Fibroblast of lung (primary cell): ENCODE measurements at regions not wholly inside any gene's neighbourhood (a gene's known extent, or its start where the extent isn't known, plus 50 kb on each side); places are given as distances from the start of the nearest gene placed in this dataset.

Experiments used
- EZH2 ChIP-seq: IDR thresholded peaks from 2 replicates; pipeline ENCODE4 v1.5.1; 2012; ENCODE audit warnings: low read length, control low read depth, mild to moderate bottlenecking; ENCODE audit errors: missing control alignments
- TF ChIP-seq, protein P1 (sequence below), 2 donors: IDR thresholded peaks in 1 of 2; conservative IDR thresholded peaks in 1 of 2; 1 replicate in 1 of 2; 2 replicates in 1 of 2; pipeline ENCODE4 v1.5.1; 2011 to 2012; ENCODE audit warnings: low read length in 2 of 2, control low read depth in 1 of 2, inconsistent platforms in 1 of 2, low read depth in 1 of 2, mild to moderate bottlenecking in 1 of 2

DNA sequence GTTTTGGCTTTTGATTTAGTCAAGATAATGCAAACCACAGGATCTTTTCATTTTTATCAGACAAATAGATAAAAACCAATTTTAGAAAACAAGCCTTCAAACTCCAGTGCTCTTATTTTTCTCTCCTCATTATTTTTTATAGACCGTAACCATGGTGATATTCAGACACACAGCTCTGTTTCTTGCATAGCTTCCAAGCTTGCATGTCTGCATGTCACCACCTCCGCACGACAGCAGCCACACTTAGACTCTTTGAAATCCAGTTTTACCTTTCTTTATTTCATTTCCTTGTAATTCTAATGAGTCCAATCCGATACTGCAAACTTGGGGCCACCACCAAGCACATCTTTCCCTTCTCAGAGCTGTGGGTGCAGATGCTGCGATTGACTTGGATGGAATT lies 94.3 kb upstream of the GPM6A start:
- TF ChIP-seq, protein P1, sequence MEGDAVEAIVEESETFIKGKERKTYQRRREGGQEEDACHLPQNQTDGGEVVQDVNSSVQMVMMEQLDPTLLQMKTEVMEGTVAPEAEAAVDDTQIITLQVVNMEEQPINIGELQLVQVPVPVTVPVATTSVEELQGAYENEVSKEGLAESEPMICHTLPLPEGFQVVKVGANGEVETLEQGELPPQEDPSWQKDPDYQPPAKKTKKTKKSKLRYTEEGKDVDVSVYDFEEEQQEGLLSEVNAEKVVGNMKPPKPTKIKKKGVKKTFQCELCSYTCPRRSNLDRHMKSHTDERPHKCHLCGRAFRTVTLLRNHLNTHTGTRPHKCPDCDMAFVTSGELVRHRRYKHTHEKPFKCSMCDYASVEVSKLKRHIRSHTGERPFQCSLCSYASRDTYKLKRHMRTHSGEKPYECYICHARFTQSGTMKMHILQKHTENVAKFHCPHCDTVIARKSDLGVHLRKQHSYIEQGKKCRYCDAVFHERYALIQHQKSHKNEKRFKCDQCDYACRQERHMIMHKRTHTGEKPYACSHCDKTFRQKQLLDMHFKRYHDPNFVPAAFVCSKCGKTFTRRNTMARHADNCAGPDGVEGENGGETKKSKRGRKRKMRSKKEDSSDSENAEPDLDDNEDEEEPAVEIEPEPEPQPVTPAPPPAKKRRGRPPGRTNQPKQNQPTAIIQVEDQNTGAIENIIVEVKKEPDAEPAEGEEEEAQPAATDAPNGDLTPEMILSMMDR (conservative IDR thresholded peaks at IDR 0.05 in 1 of 2, IDR thresholded peaks at IDR 0.05 in 1 of 2; ENCODE audit: low read depth in 1 of 2, low read length in 2 of 2), result no peak
- TF ChIP-seq EZH2, result no peak
